Uterus (tissue), 3 donors: ENCODE measurements at regions not wholly inside any gene's neighbourhood (a gene's known extent, or its start where the extent isn't known, plus 50 kb on each side); places are given as distances from the start of the nearest gene placed in this dataset.
"Not testable (repeated sequence)": the region's sequence is repeated elsewhere in the genome, so short reads cannot be mapped to it uniquely, and the experiment has no call there.

Source experiments
- DNase-seq, 2 donors: peaks; one replicate each; pipeline ENCODE4 v3.0.0-alpha.2; 2019 to 2020
- H3K27ac ChIP-seq, 2 donors: fragments of 200-600 bp; sonication (generic); 1 replicate in 1 of 2; 2 replicates in 1 of 2; pipeline ENCODE4 v1.5.1; 2016 to 2018
- H3K27me3 ChIP-seq, 2 donors: fragments of 200-600 bp; sonication (generic); one replicate each; pipeline ENCODE4 v1.5.1; 2018 to 2019; ENCODE audit warnings: control low read depth in 1 of 2
- H3K36me3 ChIP-seq, 2 donors: fragments of 200-600 bp; sonication (generic); one replicate each; pipeline ENCODE4 v1.5.1; 2019; ENCODE audit warnings: control low read depth in 1 of 2
- H3K4me1 ChIP-seq, 2 donors: fragments of 200-600 bp; sonication (generic); one replicate each; pipeline ENCODE4 v1.5.1; 2018 to 2019; ENCODE audit warnings: control low read depth in 1 of 2
- H3K4me3 ChIP-seq, 2 donors: fragments of 200-600 bp; sonication (generic); 1 replicate in 1 of 2; 2 replicates in 1 of 2; pipeline ENCODE4 v1.5.1; 2018 to 2019; ENCODE audit warnings: mild to moderate bottlenecking in 1 of 2
- H3K9me3 ChIP-seq, 2 donors: fragments of 200-600 bp; sonication (generic); one replicate each; pipeline ENCODE4 v1.5.1; 2019; ENCODE audit warnings: control low read depth in 1 of 2
- CTCF ChIP-seq, 4 experiments: fragments of 200-600 bp in 2 of 4; fragments of 450-650 bp in 2 of 4; sonication (generic) in 2 of 4; IDR thresholded peaks; one replicate each; pipeline ENCODE4 v1.5.1; 2016 to 2019; ENCODE audit warnings: antibody characterized with exemption in 4 of 4, mild to moderate bottlenecking in 2 of 4, moderate library complexity in 1 of 4
- POLR2A ChIP-seq, 2 donors: fragments of 450-650 bp; IDR thresholded peaks; one replicate each; pipeline ENCODE4 v1.6.1; 2016; ENCODE audit warnings: antibody characterized with exemption in 2 of 2, mild to moderate bottlenecking in 1 of 2, moderate library complexity in 1 of 2
- intact Hi-C: fragments of 100-400 bp; cut with DNase I; formaldehyde crosslinking; loops from one replicate; pipeline ENCODE4 v1.15.1; 2023; ENCODE audit warnings: low total_unique reads
- donor health status: DM: yes; HTN: yes; CAD: no.

GRCh38 chr1:115530407-115530806, 111.4 kb upstream of the VANGL1 start:
- no peak overlapping the region for H3K27ac ChIP-seq
- TF ChIP-seq POLR2A (IDR thresholded peaks at IDR 0.05) (no peak), CTCF (IDR thresholded peaks at IDR 0.05) (no peak)
- intact Hi-C loops: no loop called here
- H3K36me3 ChIP-seq: no peaks in the 10 kb centered on the region
- no peaks in the 10 kb centered on the region for H3K4me1 ChIP-seq
- no peak overlapping the region for H3K4me3 ChIP-seq
- no peaks in the 10 kb centered on the region for H3K27me3 ChIP-seq
- DNase-seq: no peak
- H3K9me3 ChIP-seq: no peaks in the 10 kb centered on the region

- H3K27me3 ChIP-seq: no peaks in the 10 kb centered on the region
- H3K4me1 ChIP-seq: no peaks in the 10 kb centered on the region
- H3K4me3 ChIP-seq: no peak overlapping the region
- H3K9me3 ChIP-seq: no peaks in the 10 kb centered on the region
- TF ChIP-seq CTCF (IDR thresholded peaks at IDR 0.05): no peak
- no peak for TF ChIP-seq POLR2A (IDR thresholded peaks at IDR 0.05)
- no peak overlapping the region for H3K27ac ChIP-seq
- intact Hi-C loops: no loop called here
- DNase-seq: no peak
- H3K36me3 ChIP-seq: no peaks in the 10 kb centered on the region
Measured at GRCh38 chr1:115529216-115529897, 112.4 kb upstream of the VANGL1 start.

GRCh38 chr1:115528336-115528735, 113.4 kb upstream of the VANGL1 start:
- intact Hi-C loops, H3K4me3 ChIP-seq, H3K27ac ChIP-seq, H3K9me3 ChIP-seq, H3K27me3 ChIP-seq, H3K36me3 ChIP-seq, H3K4me1 ChIP-seq, DNase-seq: not testable (repeated sequence)

- no peak for DNase-seq
- TF ChIP-seq CTCF (IDR thresholded peaks at IDR 0.05) (no peak), POLR2A (IDR thresholded peaks at IDR 0.05) (no peak)
- Histone ChIP-seq H3K4me3 (no peak overlapping the region), H3K4me1 (no peaks in the 10 kb centered on the region), H3K27ac (no peak overlapping the region), H3K9me3 (no peaks in the 10 kb centered on the region), H3K36me3 (no peaks in the 10 kb centered on the region), H3K27me3 (no peaks in the 10 kb centered on the region)
- intact Hi-C loops: no loop called here
Measured at GRCh38 chr1:115527746-115528145, 114.0 kb upstream of the VANGL1 start.

GRCh38 chr1:115526900-115527299, 114.9 kb upstream of the VANGL1 start:
- no peaks in the 10 kb centered on the region for H3K36me3 ChIP-seq
- no peaks in the 10 kb centered on the region for H3K27me3 ChIP-seq
- intact Hi-C loops: no loop called here
- no peaks in the 10 kb centered on the region for H3K4me1 ChIP-seq
- H3K9me3 ChIP-seq: no peaks in the 10 kb centered on the region
- no peak for DNase-seq
- TF ChIP-seq CTCF (IDR thresholded peaks at IDR 0.05) (no peak), POLR2A (IDR thresholded peaks at IDR 0.05) (no peak)
- H3K4me3 ChIP-seq: no peak overlapping the region
- no peak overlapping the region for H3K27ac ChIP-seq

- Histone ChIP-seq H3K4me3 (no peak overlapping the region), H3K9me3 (no peaks in the 10 kb centered on the region), H3K27ac (no peak overlapping the region), H3K36me3 (no peaks in the 10 kb centered on the region), H3K4me1 (no peaks in the 10 kb centered on the region), H3K27me3 (no peaks in the 10 kb centered on the region)
- no peak for DNase-seq
- TF ChIP-seq POLR2A (IDR thresholded peaks at IDR 0.05) (no peak), CTCF (IDR thresholded peaks at IDR 0.05) (no peak)
- intact Hi-C loops: no loop called here
Measured at GRCh38 chr1:115524236-115524635, 117.5 kb upstream of the VANGL1 start.
